IPS-11a (cell line): ENCODE measurements at regions not wholly inside any gene's neighbourhood (a gene's known extent, or its start where the extent isn't known, plus 50 kb on each side); places are given as distances from the start of the nearest gene placed in this dataset.

Source experiments
- H3K4me3 ChIP-seq: one replicate; pipeline ENCODE4 v1.5.1; 2013; ENCODE audit warnings: low read depth, low read length, control low read depth

GRCh38 chr10:21212348-21212747 lies 313.1 kb downstream of the SKIDA1 start:
- H3K4me3 ChIP-seq = no peak overlapping the region

DNA sequence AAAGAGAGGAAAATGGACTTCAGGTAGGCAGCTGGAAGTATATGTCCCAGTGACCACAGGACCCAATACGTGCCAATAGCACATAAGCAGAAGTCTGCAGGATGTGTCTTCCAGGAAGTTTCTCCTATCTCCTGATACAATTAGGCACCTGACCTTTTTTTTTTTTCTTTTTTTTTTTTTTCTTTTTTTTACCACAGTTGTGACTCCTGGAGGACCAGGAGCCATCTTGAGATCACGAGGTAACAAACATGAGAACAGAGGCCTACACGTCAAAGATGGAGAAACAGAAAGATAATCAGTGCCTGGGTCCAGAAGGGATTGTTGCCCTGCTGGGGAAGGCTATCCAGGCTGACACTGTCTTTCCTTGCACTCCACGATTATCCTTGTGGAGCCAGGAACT lies 312.4 kb upstream of the NEBL start:
- H3K4me3 ChIP-seq = no peak overlapping the region

DNA sequence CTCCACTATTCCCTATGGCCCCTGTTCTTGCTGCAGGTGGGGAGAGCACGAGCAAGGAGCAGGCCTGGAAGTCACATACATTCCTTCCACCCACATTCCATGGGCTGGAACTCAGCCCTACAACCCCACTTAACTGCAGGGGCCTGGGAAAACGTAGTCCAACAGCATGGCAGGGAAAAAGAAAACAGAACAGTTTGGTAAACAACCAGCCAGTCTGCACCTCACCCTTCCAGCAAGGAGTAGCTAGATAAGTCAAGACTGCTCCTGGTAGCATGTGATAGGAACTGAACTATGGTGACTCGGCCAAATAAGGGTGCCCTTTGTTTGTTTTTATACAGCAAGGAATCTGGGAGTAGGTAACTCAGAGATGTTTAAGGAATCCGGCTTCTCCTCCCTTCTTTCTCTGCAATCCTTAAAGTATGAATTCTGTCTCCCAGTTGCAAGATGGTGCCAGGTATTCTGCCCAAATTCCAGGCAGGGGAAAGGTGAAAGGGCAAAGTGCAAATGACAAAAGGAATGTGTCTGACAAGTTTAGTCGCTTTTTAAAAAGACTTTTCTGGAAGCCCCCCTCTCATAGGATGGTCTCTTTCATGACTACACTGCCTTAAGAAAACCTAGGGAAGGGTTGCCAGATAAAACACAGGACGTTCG lies 311.7 kb upstream of the NEBL start:
- H3K4me3 ChIP-seq = no peak overlapping the region

- no peak overlapping the region for H3K4me3 ChIP-seq
These were observed 310.9 kb upstream of the NEBL start for GRCh38 chr10:21207852-21208646.

DNA sequence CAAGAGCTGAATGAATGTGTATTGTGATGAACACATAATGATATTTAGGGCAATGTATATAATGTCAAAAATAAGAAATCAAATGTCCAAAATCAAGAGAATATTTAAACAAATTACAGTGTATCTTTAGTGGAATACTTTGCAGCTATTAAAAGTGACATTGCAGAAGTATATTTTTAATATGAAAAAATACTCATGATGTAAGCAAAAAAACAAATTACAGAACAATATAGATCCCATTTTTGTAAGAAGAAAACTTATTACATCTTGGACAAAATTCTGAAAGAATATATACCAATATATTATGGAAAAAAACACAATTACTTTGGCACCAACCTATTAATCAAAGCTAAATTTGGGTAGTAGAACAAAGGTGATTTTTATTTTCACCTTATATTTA lies 308.2 kb upstream of the NEBL start:
- no peak overlapping the region for H3K4me3 ChIP-seq

GRCh38 chr10:21203473-21204107 lies 306.5 kb upstream of the NEBL start:
- H3K4me3 ChIP-seq = no peak overlapping the region

GRCh38 chr10:21202776-21203462 lies 305.8 kb upstream of the NEBL start:
- H3K4me3 ChIP-seq = no peak overlapping the region

- H3K4me3 ChIP-seq = no peak overlapping the region
These were observed 302.4 kb upstream of the NEBL start for GRCh38 chr10:21199501-21199900.

DNA sequence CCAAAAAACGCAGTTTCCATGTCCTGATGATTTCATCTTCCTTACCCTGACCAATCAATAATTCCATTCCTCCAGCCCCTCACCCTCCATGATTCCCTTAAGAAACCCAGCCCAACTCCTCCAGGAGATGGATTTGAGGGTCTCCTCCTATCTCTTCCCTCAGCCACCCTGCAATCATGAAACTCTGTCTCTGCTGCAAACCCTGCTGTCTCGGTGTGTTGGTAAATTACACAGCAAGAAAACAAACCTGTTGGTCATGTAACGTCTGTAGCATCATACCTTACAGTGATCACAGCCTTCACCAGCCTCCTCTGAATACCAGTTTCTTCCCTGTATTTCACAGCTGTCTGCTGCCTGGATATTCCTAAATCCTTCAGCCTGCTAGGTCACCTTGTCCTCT lies 300.7 kb upstream of the NEBL start:
- no peak overlapping the region for H3K4me3 ChIP-seq

- no peak overlapping the region for H3K4me3 ChIP-seq
These were observed 299.8 kb upstream of the NEBL start for GRCh38 chr10:21196822-21197395.

- H3K4me3 ChIP-seq = no peak overlapping the region
These were observed 298.1 kb upstream of the NEBL start for GRCh38 chr10:21195252-21195651.

DNA sequence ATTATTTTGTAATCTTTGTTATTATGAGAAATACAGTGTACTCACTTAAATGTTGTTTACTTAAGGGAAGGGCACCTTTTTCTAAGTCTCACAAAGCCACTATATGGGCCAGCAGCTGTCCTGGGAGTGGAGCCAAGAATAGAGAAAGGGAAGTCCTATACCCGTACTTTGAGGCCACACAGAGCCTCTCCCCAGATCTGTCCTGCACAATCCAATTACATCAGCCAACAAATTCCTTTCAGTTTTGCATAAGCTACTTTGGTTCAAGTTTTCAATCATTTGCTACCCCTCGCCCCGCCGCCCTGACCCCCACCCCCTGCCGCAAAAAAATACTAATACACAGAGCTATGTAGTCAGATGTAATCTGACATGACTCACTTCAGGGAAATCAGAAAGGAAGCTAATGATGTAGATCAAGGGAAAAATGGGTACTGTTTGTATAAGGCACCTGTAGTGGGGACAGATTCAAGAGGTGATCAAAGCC lies 297.4 kb upstream of the NEBL start:
- H3K4me3 ChIP-seq = no peak overlapping the region

DNA sequence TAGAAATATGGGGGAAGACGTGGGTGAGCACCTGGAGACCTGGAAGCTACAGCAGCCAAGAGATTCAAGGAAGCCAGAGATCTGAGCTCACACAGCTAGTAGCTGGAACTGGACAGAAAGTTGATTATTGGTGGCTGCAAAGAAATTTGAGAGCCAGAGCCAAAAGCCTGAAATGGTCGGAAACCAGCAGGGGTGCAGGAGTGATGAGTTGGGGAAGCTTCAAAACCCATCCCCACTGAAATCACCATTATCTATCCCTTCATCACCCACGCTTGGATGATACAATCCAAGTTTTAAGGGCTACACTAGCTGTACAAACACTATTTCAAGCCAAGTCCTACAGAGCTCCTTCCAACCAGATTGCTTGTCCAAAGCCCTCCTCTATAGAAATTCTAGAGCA lies 296.1 kb upstream of the NEBL start:
- H3K4me3 ChIP-seq = no peak overlapping the region

DNA sequence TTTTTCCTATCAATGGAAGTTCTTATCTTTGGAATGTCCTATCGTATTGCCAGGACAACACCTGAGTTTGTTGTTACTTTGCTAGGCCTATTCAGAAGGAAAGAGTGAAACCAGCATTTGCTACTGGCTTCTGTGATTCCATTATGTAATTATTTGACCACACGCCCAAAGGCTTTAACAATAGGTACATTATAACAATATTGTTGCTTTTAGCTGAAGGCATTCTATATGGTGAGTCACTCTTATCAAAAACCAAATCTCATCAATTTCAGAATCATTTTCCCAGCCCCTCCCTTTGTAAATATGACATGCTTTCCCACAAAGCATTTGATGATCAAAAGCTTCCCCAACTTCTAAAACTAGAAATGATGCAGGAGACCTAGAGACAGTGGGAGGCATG lies 294.4 kb upstream of the NEBL start:
- no peak overlapping the region for H3K4me3 ChIP-seq

- no peak overlapping the region for H3K4me3 ChIP-seq
These were observed 287.9 kb upstream of the NEBL start for GRCh38 chr10:21184984-21185383.

DNA sequence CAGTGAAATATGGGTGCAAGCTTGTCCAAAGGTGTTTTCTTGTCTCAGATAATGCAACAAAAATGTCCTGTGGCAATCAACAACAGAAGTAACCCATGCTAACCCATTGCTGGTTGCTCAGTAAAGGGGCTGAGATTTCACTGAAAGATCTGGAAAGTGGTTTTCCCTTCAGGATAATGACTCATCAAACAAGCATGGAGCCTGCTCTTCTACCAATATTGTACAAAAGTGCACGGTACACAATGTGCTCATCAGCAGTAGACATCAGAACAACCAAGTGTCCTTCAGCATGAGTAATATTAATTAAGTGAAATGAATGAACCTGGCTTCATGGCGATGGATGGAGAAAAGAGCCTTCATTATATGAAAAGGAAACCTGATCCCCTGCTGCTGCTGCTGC lies 287.1 kb upstream of the NEBL start:
- H3K4me3 ChIP-seq = no peak overlapping the region

DNA sequence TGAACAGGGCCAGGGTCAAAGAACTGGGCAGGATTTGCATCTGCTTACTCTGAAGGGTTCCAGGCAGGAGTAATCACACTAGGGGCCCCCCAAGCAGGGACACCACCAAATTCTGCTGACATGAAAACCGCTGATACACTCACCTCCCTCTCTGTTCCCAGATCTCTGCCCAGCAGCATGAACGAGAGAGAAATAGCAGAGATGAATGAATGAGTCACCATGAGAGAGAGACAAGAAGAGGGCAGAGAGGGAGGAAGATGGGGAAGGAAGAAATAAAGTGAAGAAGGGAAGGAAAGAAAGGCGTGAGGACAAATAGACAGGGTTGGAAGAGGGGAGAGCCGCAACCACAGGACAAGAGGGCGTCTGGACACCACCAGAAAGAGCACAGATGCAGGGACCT lies 285.9 kb upstream of the NEBL start:
- H3K4me3 ChIP-seq = no peak overlapping the region

DNA sequence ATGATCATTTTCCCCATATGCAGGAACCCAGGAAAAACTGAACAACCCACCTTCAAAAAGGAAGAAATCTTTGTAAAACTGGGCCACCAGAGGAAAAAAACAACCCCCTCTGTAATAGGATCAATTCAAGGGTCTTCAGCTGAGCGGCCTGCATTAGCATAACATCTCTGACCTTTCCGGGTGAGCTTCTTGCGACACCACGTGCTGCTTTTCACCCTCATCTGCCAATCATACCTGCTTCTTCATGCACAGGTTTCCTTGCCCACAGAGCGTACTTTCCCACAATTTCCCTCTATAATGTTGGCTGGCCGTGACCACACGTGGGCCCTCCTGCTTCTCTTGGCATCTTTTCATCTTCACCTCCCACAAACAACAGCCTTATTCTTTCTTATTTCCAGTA lies 284.3 kb upstream of the NEBL start:
- H3K4me3 ChIP-seq = no peak overlapping the region

DNA sequence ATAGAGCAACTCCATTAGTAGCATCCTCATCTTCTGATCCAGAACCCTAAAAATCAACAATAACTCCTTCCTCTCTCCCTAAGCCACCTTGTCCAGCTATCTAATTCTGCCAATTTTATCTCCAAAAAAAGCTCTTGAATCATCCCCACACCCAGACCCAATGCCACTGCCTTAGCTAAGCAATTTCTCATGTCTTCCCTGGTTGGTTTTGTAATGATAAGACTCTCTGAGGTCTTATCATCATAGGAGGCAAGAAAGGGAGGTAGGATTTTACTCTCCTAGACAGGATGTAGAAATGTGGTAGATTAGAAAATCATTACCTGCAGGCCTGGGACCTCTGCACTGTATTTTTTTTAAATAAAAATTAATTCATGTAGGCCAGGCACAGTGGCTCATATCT lies 283.5 kb upstream of the NEBL start:
- H3K4me3 ChIP-seq = no peak overlapping the region

- H3K4me3 ChIP-seq = no peak overlapping the region
These were observed 279.9 kb upstream of the NEBL start for GRCh38 chr10:21176934-21177480.

DNA sequence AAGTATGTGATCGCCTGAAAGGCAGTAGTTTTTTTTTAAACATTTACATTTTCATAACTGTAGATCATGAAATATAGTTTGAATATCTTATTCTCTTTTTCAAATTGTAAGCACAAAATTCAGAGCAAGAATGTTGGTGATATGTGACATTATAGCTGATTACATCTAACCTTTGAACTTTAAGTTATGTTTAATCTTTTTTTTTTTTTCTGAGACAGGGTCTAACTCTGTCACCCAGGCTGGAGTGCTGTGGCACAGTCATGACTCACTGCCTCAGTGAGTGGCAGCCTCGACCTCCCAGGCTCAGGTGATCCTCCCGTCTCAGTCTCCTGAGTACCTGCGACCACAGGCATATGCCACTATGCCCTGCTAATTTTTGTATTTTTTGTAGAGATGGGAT lies 278.7 kb upstream of the NEBL start:
- H3K4me3 ChIP-seq = no peak overlapping the region
